NCI-H1436 treated with DMSO at 0.1 percent for 48 hours (cell line): ENCODE measurements at regions not wholly inside any gene's neighbourhood (a gene's known extent, or its start where the extent isn't known, plus 50 kb on each side); places are given as distances from the start of the nearest gene placed in this dataset.

Experiments
- DNase-seq: peaks from one replicate; lab custom pipeline; 2025; lab: John Stamatoyannopoulos, UW

DNA sequence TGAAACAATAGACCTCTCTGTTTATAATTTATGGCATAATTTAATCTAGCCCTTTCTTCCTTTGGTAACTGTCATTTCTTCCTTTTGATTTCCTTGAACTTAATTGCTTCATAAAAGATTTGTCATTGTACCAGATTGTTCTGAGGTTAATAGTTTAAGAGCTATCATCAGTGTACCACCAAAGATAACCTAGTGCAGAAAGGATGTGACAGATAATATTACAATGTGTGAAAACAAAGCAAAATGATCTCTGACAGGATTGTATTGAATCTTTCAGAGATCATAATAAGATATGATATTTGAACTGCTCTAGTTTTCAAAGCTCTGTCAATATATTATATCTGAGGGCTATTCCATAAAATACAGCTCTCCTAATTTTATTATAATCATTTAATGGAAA lies 132.1 kb upstream of the PTCHD4 start:
- DNase-seq: no peak

DNA sequence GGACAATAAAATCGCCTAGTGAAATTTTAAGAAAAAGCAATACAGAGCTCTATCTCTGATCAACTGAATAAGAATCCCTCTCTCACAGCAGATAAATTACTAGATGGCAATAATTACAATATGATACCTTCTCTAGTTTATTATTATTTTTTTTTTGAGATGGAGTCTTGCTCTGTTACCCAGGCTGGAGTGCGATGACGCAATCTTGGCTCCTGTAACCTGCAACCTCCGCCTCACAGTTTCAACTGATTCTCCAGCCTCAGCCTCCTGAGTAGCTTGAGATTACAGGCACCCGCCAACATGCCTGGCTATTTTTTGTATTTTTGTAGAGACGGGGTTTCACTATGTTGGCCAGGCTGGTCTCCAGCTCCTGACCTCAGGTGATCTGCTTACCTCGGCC lies 129.3 kb upstream of the PTCHD4 start:
- no peak for DNase-seq

DNA sequence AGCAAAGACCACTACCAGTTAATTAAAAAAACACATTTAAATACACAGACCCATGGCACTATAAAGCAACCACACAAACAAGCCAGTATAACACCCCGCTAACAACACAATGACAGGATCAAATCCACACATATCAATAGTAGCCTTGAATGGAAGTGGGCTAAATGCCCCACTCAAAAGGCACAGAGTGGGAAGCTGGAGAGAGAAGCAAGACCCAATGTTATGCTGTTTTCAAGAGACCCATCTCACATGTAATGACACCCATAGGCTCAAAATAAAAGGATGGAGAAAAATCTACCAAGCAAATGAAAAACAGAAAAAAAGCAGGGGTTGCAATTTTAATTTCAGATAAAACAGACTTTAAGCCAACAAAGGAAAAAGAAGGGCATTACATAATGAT lies 125.4 kb upstream of the PTCHD4 start:
- no peak for DNase-seq

DNA sequence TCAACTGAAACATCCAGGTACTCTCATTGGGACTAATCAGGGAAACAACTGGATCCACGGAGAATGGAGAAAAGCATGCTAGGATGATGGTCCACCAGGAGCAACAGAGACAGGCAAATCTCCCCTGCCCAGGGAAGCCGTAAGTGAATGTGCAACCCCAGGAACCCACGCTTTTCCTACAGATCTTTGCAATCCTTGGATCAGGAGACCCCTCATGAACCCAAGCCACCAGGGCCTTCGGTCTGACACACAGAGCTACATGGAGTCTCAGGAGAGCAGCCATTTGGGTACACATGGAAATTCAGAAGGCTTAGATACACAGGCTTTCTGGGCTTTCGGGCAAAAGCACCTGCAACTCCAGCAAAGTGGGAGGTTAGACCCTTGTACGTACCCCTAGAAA lies 122.1 kb upstream of the PTCHD4 start:
- DNase-seq: no peak

DNA sequence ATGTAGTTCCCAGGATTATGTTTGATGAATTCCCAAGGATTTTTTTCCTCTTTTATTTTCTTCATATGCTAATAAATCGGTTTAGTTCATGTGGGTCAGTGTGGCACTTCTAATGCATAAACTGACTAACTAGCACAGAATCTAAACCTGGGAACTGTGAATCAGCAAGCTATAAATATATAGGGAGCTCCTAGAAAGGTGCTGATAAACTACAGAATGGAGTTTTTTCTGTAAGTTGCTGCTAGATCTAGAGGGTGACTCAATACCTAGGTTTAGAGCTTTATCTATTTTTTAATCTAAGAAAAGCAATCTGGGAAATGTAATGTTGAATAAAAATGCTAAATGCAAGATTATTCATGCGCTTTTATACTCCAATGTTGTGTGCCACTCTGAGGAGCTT lies 118.8 kb upstream of the PTCHD4 start:
- DNase-seq: no peak

DNA sequence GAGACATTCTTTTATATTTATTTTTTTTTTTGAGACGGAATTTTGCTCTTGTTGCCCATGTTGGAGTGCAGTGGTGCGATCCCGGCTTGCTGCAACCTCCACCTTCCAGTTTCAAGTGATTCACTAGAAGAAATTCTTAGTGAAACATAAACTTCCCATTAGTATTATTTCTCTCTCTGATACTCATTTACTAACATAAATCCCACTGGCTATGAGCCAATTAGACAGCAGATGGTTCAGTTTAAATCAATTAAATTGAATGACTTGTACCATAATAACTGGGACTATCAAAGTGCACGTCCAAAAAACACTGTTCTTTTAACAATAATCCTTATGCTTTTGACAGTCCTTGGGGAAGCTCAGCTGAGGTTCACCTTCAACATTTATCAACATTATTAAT lies 111.2 kb upstream of the PTCHD4 start:
- DNase-seq: no peak

DNA sequence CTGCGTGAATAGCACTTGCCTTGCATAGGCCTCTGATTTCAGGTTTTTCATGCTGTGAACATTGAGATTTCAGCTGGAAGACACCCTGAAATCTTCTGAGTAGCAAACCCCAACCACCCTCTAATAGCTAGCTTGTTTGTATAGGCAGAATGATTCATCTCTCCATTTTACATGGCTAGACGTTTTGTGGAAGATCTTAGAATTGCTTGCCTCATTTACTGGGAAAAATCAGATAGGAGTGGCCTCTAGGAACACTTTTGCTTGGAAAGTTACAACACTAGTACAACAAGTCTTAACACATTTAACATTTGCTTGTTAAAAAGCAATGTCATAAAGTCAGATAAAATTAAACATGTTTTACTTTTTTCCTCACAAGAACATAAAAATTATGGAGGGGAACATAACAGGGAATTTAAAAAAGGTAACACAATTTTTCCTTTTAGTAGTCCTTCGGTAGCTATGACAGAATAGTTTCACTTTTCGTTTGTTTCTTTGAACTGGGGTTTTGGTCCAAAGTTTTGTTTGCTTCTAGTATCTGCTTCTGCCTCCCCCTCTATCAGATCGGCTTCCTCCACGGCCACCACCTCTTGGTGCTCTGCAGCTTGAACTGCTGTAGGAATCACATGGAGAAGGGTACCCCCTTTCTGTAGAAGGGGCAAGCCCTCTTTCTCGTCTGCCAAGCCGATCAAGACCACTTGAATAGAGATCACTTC lies 102.2 kb upstream of the PTCHD4 start:
- no peak for DNase-seq

DNA sequence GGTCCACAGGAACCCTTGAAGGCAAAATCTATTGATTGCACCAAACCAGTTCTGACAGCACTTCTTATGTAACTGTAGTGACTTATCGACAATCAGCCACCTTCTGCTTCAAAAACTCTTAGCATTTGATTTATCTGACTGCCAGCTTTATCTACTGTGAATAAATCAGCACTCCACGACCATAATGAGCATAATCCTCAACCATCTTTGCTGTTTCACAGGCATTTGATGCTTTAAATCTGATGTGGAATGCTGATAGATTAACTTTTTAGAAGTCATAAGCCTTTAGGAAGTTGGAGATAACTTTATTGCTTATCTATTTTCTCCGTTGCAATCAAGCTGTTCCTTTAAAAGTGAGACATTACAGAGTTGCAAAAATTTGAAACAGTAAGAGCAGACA lies 101.5 kb upstream of the PTCHD4 start:
- no peak for DNase-seq

DNA sequence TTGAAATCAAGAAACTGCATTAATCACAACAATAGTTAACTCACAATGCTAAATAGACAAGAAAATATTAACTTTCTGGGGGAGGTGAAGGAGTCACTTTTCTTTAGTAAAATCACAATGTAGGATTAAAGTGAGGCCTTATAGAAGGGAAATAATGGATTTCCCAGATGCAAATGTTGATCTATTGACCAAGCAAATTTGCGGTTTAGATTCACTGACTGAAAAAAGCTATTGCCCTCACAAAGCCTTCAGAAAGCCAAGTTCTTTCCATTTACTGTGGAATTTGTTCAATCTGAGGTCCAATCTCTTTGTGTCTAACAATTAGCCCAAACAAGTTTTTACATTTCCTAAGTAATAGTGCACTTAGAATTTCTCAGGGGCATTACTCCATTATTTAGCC lies 95.1 kb upstream of the PTCHD4 start:
- DNase-seq: no peak

DNA sequence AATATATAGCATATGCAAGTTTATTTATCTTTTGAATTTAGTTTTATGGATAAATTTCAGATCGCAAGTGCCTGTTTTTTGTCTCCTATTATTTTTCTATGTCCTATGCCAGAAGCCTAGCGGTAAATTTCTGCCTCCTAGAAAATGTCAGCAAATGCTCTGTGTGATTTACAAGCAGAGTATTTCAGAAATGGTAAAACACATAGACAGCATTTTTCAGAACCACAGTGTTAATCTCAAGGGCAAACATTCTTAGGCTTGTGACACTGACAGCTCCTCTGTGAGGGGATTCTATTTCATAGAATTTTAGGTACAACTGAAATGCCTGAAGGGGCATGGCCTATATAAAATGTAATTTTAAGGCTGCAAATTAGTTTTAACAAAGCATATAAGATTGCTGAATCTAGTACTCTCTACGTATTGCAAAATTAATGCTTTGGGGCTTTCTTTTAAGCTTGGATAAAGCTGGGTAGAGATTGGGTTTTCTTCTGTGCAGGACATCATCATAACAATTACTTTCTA lies 89.9 kb upstream of the PTCHD4 start:
- no peak for DNase-seq

DNA sequence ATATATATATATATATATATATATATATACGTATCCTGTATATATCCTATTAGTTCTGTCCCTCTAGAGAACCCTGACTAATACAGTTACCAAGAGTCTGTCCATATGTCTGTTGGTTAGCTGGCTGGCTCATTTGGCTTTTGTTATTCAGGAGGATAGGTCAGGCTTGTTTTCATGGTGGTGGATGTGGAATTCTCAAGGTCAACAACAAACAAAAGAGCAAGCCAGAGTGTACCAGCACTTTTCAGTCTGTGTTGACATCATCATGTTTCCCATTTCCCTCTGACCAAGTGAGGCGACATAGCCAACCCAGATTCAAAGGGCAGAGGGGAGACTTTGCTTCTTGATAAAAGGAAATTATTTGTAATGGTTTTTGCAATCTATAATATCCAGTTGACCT lies 88.5 kb upstream of the PTCHD4 start:
- no peak for DNase-seq

DNA sequence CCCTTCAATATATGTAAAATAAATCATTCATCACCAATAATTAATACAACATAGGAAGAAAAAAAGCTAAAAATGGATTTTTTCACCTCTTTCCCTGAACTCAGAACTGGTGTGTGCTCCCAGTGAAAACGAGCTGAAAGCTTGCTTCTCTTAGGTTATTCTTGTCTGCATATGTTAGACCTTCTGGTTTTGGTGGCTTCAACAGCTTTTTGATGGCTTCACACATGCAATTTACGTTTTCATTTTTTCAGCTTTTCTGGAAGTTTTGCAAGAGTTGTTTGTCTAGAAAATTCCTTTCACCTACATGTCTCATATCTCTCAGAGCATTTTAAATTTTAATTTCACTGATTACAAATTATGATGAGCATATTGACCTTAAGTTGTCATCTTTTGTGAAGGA lies 86.9 kb upstream of the PTCHD4 start:
- DNase-seq: no peak

DNA sequence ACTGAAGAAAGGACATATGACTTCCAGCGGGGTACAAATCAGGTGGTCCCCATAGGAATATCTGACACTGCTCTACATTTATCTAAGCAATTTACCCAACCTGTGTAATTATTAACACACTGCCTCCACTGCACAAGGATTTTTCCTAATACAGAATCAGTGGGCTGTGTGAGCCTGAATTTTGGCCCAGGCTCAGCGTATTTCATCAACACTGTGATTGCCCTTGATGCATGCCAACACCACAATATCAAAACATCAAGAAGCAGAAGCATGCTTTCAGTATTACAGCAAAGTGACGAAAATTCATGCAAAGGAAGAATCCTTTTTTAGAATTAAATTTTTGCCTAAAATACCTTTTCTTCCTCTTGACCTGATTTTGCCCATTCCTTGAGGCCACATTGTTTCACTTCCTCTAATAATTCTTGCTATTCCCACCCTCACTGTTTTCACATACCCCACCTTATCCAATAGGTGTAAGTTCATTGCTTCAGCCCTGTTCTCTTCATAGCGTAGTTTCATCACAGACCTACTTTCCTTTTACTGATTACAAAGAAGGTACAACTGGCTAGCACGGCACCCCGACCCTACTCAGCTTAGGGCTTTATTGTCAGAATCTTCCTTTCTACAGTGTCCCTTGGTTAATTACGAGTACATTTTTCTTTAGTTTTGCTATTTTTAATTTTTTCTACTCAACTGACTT lies 83.7 kb upstream of the PTCHD4 start:
- DNase-seq: no peak

DNA sequence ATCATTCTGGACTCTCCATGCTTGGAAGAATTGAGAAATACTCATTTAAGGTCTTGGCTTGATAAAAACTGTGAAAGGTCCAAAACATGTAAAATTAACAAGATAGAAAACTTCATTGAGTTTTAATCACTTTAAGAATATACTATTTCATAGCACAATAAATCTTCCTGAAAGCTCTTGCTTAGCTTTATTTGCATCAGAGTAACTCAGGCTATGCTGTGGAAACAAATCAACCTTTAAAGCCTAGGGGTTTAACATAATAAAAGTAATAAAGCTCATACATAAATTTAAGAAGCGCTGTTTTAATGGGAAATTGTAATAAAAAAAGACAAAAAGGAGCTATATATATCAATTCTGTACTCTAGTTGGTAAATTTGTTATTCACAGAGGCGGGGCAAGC lies 77.2 kb upstream of the PTCHD4 start:
- no peak for DNase-seq

DNA sequence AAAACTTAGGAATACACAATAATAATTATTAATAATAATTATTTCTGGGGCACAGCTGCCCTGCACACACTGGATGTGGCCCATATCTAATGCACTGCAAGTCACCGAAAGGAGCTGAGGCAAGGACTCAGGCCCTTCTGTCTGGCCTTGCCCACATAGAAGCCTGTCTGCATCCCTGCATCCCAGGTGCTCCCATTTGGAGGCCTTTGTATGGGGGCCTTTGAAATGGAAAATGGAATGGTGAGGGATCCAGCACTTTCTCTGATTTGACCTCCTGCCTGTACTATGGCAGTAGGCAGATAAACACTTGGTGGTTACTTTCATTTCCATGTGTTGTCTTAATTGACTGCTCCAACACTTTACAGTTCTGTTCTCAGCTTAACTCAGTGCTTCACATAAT lies 75.7 kb upstream of the PTCHD4 start:
- DNase-seq: no peak

DNA sequence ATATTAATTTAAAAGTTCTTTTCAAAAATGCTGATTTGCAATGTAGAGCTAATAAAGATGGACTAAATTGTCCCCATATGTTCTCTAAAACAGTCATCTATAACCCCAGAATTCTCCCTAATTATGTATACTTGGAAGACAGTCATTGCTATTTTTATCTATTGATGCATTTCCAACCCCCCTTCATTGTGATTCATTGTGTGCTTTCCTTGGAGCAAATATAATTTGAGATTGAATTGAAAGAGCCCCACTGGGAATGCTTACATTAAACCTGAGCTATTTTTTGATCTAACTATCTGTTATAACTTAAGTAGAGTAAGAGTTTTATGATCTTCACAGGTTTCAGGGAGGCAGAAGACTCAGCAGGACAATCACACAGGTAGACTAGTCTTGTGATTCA lies 73.7 kb upstream of the PTCHD4 start:
- DNase-seq: no peak

DNA sequence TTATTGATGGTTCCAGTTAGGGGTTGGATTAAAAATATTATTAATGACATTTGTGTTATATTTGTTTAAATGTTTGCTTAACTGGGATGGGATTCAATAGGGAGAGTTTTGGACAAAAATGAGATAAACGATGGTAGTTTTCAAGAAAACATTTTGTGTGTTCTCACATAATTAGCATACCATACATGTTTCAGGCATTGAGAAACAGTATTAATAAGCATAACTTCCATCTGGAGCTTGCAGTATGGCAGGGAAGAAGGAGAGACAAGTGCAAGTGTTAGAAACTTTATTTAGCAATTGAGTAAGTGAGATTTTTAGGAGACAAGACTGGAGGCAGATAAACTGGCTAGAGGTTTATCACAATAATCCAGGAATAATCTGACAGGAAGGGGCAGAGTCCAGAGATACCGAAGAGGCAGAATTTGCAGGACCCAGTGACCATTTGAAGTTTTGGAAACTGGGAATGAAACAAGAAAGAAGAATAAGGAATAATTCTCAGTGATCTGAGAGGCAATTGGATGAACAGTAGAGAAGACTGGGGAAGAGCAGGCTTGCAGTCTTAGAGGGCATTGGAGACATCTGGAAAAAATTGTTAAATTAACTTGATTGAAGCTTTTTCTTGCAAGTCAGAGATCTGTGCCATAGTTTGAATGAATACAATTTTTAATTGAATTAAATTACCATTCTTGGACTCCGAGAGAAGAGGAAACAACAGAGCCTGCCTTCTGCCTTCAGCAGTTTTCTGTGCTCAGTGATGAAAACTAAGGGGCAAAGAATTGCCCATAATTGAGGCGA lies 73.0 kb upstream of the PTCHD4 start:
- DNase-seq: no peak

DNA sequence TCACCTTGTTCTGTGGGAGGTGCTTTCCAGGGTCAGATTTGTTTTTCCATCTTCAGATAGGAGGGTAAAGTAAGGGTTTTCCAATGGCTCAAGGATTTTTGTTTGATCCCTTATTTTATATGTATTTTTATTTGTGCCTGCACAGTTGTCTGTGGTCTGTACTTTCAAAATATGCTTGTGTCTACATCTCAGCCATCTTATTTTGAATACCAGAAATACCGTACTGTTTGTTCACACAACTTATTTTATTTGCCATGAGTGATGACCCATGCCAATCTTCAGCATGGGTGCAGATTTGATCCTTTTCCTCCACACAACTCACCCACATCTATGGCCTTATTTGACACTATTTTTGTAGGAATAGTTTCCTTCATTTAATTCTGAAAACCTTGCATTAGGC lies 72.2 kb upstream of the PTCHD4 start:
- no peak for DNase-seq

DNA sequence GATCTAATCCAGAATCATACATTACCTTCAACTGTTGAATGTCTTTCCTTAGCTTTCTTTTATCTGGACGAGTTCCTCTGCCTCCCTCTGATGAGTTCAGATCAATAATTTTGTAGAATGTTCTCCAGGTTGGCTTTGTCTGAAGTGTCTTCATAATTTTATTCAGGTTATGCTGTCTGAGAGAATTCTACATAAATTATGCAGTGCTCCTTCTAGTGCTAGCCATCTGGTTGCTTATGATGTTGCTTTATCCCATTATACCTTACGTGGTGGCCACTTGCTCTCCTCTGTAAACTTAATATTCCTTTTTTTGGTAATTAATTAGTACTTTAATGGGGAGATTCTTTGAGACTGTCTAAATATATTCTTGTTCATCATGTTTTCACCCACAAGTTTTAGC lies 67.7 kb upstream of the PTCHD4 start:
- DNase-seq: no peak

DNA sequence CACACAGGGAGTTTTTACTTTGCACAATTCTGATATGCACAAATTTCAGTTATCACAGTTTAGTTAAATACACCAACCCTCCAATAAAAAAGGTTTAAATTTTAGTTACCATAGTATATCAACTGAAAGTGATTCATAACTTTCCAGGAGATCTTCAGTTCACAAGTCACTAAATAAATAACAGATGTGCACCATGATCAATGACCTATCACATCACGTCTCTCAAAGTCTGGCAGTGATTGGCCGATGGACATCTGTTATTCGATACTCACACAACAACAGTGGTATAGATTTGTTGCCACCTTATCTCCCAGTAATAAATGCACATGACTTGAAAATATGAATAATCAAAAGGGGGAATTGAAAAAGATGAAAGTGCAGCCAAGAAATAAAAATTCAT lies 66.8 kb upstream of the PTCHD4 start:
- no peak for DNase-seq

DNA sequence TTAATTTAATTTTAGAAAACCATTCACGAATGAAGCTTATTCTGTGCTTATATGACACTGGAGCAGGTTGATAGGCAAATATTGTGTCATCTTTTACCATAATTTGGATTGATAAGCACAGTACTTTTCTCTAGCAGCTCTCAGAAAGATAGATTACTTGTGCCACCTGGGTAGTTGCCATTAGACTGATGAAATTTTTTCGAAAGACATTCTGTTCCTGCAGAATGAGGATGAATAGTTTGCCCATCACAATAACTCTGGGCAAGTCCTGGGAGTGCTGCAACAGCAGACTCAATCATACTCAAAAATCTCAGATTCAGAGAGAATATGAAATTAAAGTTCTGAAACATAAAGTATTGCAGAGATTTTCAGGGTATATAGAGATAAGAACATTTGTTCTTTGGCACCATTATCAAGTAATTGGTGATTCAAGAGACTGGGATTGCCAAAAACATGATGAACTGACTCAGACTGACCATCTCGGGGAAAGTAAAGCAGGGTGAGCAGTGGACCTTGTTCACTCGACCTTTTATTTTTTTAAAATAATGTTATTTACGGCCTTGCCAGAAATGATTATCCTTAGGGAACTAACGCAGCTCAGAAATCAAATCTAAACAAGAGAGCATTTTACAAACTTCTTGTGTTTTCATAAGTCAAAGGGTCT lies 65.8 kb upstream of the PTCHD4 start:
- no peak for DNase-seq

DNA sequence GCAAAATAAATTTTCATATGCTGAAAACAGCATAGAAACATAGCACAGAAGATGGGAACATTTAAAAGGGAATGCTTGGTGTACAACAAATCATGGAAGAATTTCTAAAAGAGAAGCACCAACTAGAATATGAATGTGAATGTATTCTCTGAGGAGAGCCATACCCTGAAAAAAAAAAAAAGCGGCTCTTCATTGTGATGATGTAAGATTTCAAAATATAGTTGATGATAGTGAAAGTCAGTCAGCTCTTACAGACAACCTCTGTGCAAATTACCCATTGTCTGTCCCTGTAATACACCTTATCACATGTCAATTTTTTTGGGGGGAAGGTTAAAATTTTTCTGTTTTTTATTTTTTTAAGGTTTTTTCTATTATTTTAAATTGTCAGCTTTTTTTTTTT lies 58.6 kb upstream of the PTCHD4 start:
- no peak for DNase-seq
